ENCODE measurements at regions not wholly inside any gene's neighbourhood (a gene's known extent, or its start where the extent isn't known, plus 50 kb on each side); places are given as distances from the start of the nearest gene placed in this dataset.

DNA sequence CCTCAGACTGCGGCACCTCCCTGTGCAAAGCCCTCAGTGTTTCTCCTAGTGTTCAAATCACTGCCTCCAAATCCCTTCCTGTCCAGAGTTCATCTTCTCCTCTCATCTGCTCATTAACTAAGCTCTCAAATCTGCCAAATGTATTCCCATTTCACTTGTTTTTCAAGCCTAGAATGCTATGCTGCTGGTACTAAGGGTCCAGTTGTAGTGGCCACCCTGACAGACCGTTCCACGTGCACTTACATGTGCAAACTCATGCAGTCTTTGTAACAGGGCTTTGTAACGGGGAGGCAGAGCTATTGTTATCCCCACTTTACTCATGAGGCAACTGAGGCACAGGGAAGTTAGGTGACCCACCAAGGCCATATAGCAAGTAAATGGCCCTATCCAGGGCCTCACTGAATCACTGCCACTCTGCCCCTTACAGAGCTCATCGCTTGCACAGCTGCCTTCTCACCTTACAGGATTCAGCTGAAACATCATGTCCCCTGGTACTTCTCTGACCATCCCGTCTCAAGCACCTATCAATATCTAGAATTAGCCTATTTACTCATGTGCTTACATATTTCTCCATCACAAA, 153.0 kb upstream of the PDE1C start:
- Histone ChIP-seq H3K4me3 (no peak overlapping the region), H3K4me1 (ENCODE audit: control insufficient read depth, insufficient read depth, low read length) (no peaks in the 10 kb centered on the region), H3K27ac (ENCODE audit: control insufficient read depth, insufficient read depth) (no peak overlapping the region), H3K9me3 (replicated peaks; ENCODE audit: control insufficient read depth, insufficient read depth, low read length) (no peaks in the 10 kb centered on the region; the same call in 2 of the 3 replicates), H3K36me3 (ENCODE audit: control insufficient read depth in 2 of 2, insufficient read depth in 2 of 2, low read length in 1 of 2) (no peaks in the 10 kb centered on the region), H3K9ac (ENCODE audit: control insufficient read depth, insufficient read depth, low read length) (no peak overlapping the region), H2AFZ (ENCODE audit: control insufficient read depth, low read depth, low read length) (no peak overlapping the region), H3K27me3 (replicated peaks in 1 of 2; ENCODE audit: control insufficient read depth in 2 of 2, insufficient read depth in 2 of 2, low read length in 1 of 2) (no peaks in the 10 kb centered on the region), H3K79me2 (ENCODE audit: control insufficient read depth, insufficient read depth, low read length) (no peaks in the 10 kb centered on the region), H4K20me1 (ENCODE audit: control insufficient read depth, insufficient read depth) (no peaks in the 10 kb centered on the region), H3K4me2 (ENCODE audit: control insufficient read depth, insufficient read depth) (no peak overlapping the region)
- no TSS peak for BruUV-seq (replicated peaks)
- TF ChIP-seq HDAC2 (IDR thresholded peaks at IDR 0.05) (no peak), BMI1 (IDR thresholded peaks at IDR 0.05; ENCODE audit: borderline replicate concordance) (no peak), ZNF24 (IDR thresholded peaks at IDR 0.05) (no peak), EGR1 (IDR thresholded peaks at IDR 0.05; ENCODE audit: borderline replicate concordance in 1 of 2, low read depth in 2 of 2, low read length in 2 of 2) (no peak), GATAD2B (conservative IDR thresholded peaks at IDR 0.05; ENCODE audit: low read depth) (no peak), BHLHE40 (IDR thresholded peaks at IDR 0.05; ENCODE audit: borderline replicate concordance in 1 of 2, low read depth in 2 of 2, low read length in 1 of 2) (no peak), ZNF384 (IDR thresholded peaks at IDR 0.05; ENCODE audit: borderline replicate concordance, low read depth, low read length) (no peak)
- TF ChIP-seq, protein P1, sequence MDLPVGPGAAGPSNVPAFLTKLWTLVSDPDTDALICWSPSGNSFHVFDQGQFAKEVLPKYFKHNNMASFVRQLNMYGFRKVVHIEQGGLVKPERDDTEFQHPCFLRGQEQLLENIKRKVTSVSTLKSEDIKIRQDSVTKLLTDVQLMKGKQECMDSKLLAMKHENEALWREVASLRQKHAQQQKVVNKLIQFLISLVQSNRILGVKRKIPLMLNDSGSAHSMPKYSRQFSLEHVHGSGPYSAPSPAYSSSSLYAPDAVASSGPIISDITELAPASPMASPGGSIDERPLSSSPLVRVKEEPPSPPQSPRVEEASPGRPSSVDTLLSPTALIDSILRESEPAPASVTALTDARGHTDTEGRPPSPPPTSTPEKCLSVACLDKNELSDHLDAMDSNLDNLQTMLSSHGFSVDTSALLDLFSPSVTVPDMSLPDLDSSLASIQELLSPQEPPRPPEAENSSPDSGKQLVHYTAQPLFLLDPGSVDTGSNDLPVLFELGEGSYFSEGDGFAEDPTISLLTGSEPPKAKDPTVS (IDR thresholded peaks at IDR 0.05; ENCODE audit: low read depth, low read length), result no peak
- intact Hi-C loops (cut with micrococcal nuclease; ENCODE audit: unreplicated experiment) (no loop called here), in situ Hi-C loops (cut with MboI) (no loop called here)
- DNase-seq (ENCODE audit: low read depth, low spot score) (no peak), ATAC-seq (no peak), FAIRE-seq (no peak)
- ChIA-PET SMC1A (ENCODE audit: uncharacterized antibody, unreplicated experiment) (interaction anchor here (1.2 kb wide), 1 partner anchor 17 kb away, joined by 3 read pairs; no protein-coding TSS in a partner anchor), CTCF (interaction anchor here (0.6 to 3.7 kb wide), 2 partner anchors 13 to 1648 kb away, joined by 4 to 43 read pairs; no protein-coding TSS in a partner anchor), RAD21 (ENCODE audit: unreplicated experiment) (interaction anchor here (1.3 kb wide), 1 partner anchor 12 kb away, joined by 4 read pairs; no protein-coding TSS in a partner anchor), POLR2A (no interaction called here)
- WGBS (ENCODE audit: insufficient coverage, insufficient replicate concordance, low lambda C conversion rate, missing lambda C conversion rate), result 33% methylated on average over 6 of the region's 6 CpGs
